Osteocyte (in vitro differentiated cells): ENCODE measurements at regions not wholly inside any gene's neighbourhood (a gene's known extent, or its start where the extent isn't known, plus 50 kb on each side); places are given as distances from the start of the nearest gene placed in this dataset.

Source experiments
- DNase-seq: peaks from one replicate; pipeline ENCODE4 v3.0.0; 2021; ENCODE audit warnings: mixed read lengths; ENCODE audit not compliant: unreplicated experiment; ENCODE audit errors: extremely low spot score
- H3K27ac Mint-ChIP-seq: one replicate; pipeline ENCODE4 v1.8.0; 2021; ENCODE audit warnings: mild to moderate bottlenecking, mixed read lengths; ENCODE audit not compliant: unreplicated experiment
- H3K27me3 Mint-ChIP-seq: one replicate; pipeline ENCODE4 v1.8.0; 2021; ENCODE audit warnings: mixed read lengths; ENCODE audit not compliant: unreplicated experiment
- H3K36me3 Mint-ChIP-seq: one replicate; pipeline ENCODE4 v1.8.0; 2021; ENCODE audit warnings: mixed read lengths; ENCODE audit not compliant: unreplicated experiment
- H3K4me1 Mint-ChIP-seq: one replicate; pipeline ENCODE4 v1.8.0; 2021; ENCODE audit warnings: mixed read lengths; ENCODE audit not compliant: unreplicated experiment
- H3K4me3 Mint-ChIP-seq: one replicate; pipeline ENCODE4 v1.8.0; 2021; ENCODE audit warnings: mild to moderate bottlenecking, moderate library complexity, mixed read lengths; ENCODE audit not compliant: unreplicated experiment
- H3K9me3 Mint-ChIP-seq: one replicate; pipeline ENCODE4 v1.8.0; 2021; ENCODE audit warnings: mixed read lengths; ENCODE audit not compliant: unreplicated experiment
- CTCF ChIP-seq: fragments of 200-600 bp; sonication (generic); IDR thresholded peaks from 2 replicates; pipeline ENCODE4 v1.5.0; 2021; ENCODE audit warnings: antibody characterized with exemption, mild to moderate bottlenecking, moderate library complexity

GRCh38 chr18:10053861-10054260 is 140.0 kb downstream of the VAPA start:
- no peak for TF ChIP-seq CTCF
- Mint-ChIP-seq H3K27ac (no peak overlapping the region), H3K9me3 (no peaks in the 10 kb centered on the region), H3K4me3 (no peak overlapping the region), H3K27me3 (no peaks in the 10 kb centered on the region), H3K36me3 (no peaks in the 10 kb centered on the region), H3K4me1 (peaks cover 31% of the 10 kb centered on the region)
- DNase-seq, result no peak

GRCh38 chr18:10054366-10054765 is 140.6 kb downstream of the VAPA start:
- Mint-ChIP-seq H3K27me3 (no peaks in the 10 kb centered on the region), H3K9me3 (no peaks in the 10 kb centered on the region), H3K27ac (no peak overlapping the region), H3K36me3 (no peaks in the 10 kb centered on the region), H3K4me1 (peaks cover 36% of the 10 kb centered on the region), H3K4me3 (no peak overlapping the region)
- DNase-seq, result no peak
- TF ChIP-seq CTCF, result no peak

GRCh38 chr18:10055125-10055750 is 141.4 kb downstream of the VAPA start:
- peaks cover 34% of the 10 kb centered on the region for H3K4me1 Mint-ChIP-seq
- DNase-seq, result no peak
- no peaks in the 10 kb centered on the region for H3K9me3 Mint-ChIP-seq
- no peak overlapping the region for H3K4me3 Mint-ChIP-seq
- no peak overlapping the region for H3K27ac Mint-ChIP-seq
- no peaks in the 10 kb centered on the region for H3K27me3 Mint-ChIP-seq
- no peaks in the 10 kb centered on the region for H3K36me3 Mint-ChIP-seq
- TF ChIP-seq CTCF, result no peak

GRCh38 chr18:10056506-10056905 is 142.7 kb downstream of the VAPA start:
- TF ChIP-seq CTCF, result no peak
- Mint-ChIP-seq H3K4me1 (peaks cover 42% of the 10 kb centered on the region), H3K27ac (peak overlapping the region; percentile 92), H3K4me3 (no peak overlapping the region), H3K36me3 (no peaks in the 10 kb centered on the region), H3K27me3 (no peaks in the 10 kb centered on the region), H3K9me3 (no peaks in the 10 kb centered on the region)
- DNase-seq, result no peak

GRCh38 chr18:10057401-10057893 is 143.6 kb downstream of the VAPA start:
- H3K9me3 Mint-ChIP-seq, result no peaks in the 10 kb centered on the region
- H3K27ac Mint-ChIP-seq, result peak overlapping the region; percentile 92
- DNase-seq, result no peak
- peaks cover 52% of the 10 kb centered on the region for H3K4me1 Mint-ChIP-seq
- TF ChIP-seq CTCF, result no peak
- H3K27me3 Mint-ChIP-seq, result no peaks in the 10 kb centered on the region
- no peaks in the 10 kb centered on the region for H3K36me3 Mint-ChIP-seq
- H3K4me3 Mint-ChIP-seq, result no peak overlapping the region
